ENCODE measurements at regions not wholly inside any gene's neighbourhood (a gene's known extent, or its start where the extent isn't known, plus 50 kb on each side); places are given as distances from the start of the nearest gene placed in this dataset.

GRCh38 chr2:18975506-18976167, 382.8 kb downstream of the OSR1 start:
- TF ChIP-seq POLR2A (IDR thresholded peaks at IDR 0.05) (no peak), EP300 (IDR thresholded peaks at IDR 0.05) (no peak)

Data from ovary (tissue), 1 donor.